Type B pancreatic cell (in vitro differentiated cells): ENCODE measurements at regions not wholly inside any gene's neighbourhood (a gene's known extent, or its start where the extent isn't known, plus 50 kb on each side); places are given as distances from the start of the nearest gene placed in this dataset.
A peak's percentile ranks its signal among the peaks of the same experiment; 100 is the strongest.
"Not testable (repeated sequence)": the region's sequence is repeated elsewhere in the genome, so short reads cannot be mapped to it uniquely, and the experiment has no call there.

Experiments
- DNase-seq: peaks from one replicate; pipeline ENCODE4 v3.0.0; 2021; ENCODE audit warnings: mixed read lengths; ENCODE audit not compliant: unreplicated experiment; ENCODE audit errors: extremely low spot score
- H3K27ac Mint-ChIP-seq: 2 replicates; pipeline ENCODE4 v1.8.0; 2021; ENCODE audit warnings: mild to moderate bottlenecking, mixed read lengths
- H3K27me3 Mint-ChIP-seq: 2 replicates; pipeline ENCODE4 v1.8.0; 2021; ENCODE audit warnings: mixed read lengths
- H3K36me3 Mint-ChIP-seq: 2 replicates; pipeline ENCODE4 v1.8.0; 2021; ENCODE audit warnings: mixed read lengths
- H3K4me1 Mint-ChIP-seq: one replicate; pipeline ENCODE4 v1.8.0; 2021; ENCODE audit warnings: mixed read lengths; ENCODE audit not compliant: unreplicated experiment
- H3K4me3 Mint-ChIP-seq: 2 replicates; pipeline ENCODE4 v1.8.0; 2021; ENCODE audit warnings: mild to moderate bottlenecking, mixed read lengths
- H3K9me3 Mint-ChIP-seq: 2 replicates; pipeline ENCODE4 v1.8.0; 2021; ENCODE audit warnings: mixed read lengths
- TF ChIP-seq, protein P1 (sequence below): fragments of 200-600 bp; sonication (generic); conservative IDR thresholded peaks from 2 replicates; pipeline ENCODE4 v1.5.0; 2021; ENCODE audit warnings: antibody characterized with exemption, mild to moderate bottlenecking

DNA sequence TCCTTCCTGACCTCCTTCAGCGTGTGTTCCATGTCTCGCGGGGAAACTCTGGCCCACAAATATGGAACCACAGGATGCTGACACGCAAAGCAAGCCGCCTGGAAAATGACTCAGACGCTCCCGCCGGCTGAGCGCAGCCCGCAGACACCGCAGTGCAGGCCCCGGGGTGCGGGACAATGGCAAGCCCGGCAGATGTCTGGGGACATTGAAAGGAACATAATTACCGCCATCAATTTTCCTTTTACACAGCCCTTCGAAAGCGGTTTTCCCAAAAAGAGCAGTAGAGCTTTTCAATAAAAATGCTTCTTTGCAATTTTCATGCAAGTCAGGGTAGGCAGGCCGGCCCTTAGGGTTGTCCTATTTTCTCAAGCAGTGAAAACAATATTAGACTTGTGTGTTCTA lies 159.2 kb upstream of the SH3BP4 start:
- Mint-ChIP-seq H3K27ac (peak overlapping the region; percentile 58), H3K9me3 (no peaks in the 10 kb centered on the region), H3K4me1 (peaks cover 56% of the 10 kb centered on the region), H3K4me3 (peak overlapping the region; percentile 39), H3K27me3 (peaks cover 17% of the 10 kb centered on the region), H3K36me3 (no peaks in the 10 kb centered on the region)
- TF ChIP-seq, protein P1, sequence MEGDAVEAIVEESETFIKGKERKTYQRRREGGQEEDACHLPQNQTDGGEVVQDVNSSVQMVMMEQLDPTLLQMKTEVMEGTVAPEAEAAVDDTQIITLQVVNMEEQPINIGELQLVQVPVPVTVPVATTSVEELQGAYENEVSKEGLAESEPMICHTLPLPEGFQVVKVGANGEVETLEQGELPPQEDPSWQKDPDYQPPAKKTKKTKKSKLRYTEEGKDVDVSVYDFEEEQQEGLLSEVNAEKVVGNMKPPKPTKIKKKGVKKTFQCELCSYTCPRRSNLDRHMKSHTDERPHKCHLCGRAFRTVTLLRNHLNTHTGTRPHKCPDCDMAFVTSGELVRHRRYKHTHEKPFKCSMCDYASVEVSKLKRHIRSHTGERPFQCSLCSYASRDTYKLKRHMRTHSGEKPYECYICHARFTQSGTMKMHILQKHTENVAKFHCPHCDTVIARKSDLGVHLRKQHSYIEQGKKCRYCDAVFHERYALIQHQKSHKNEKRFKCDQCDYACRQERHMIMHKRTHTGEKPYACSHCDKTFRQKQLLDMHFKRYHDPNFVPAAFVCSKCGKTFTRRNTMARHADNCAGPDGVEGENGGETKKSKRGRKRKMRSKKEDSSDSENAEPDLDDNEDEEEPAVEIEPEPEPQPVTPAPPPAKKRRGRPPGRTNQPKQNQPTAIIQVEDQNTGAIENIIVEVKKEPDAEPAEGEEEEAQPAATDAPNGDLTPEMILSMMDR = no peak
- no peak for DNase-seq

DNA sequence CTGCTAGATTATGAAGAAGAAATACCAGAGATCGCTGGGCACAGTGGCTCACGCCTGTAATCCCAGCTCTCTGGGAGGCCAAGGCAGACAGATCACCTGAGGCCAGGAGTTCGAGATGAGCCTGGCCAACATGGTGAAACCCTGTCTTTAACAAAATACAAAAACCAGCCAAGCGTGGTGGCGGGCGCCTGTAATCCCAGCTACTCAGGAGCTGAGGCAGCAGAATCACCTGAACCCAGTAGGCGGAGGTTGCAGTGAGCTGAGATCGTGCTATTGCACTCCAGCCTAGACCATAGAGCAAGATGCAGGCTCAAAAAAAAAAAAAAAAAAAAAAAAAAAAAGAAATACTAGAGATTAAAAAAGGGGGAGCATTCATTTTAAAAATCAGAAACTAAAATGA lies 159.7 kb upstream of the SH3BP4 start:
- Mint-ChIP-seq H3K27me3 (peaks cover 17% of the 10 kb centered on the region), H3K4me1 (peaks cover 51% of the 10 kb centered on the region)
- not testable (repeated sequence) for H3K9me3 Mint-ChIP-seq, H3K36me3 Mint-ChIP-seq, H3K4me3 Mint-ChIP-seq, DNase-seq, H3K27ac Mint-ChIP-seq

DNA sequence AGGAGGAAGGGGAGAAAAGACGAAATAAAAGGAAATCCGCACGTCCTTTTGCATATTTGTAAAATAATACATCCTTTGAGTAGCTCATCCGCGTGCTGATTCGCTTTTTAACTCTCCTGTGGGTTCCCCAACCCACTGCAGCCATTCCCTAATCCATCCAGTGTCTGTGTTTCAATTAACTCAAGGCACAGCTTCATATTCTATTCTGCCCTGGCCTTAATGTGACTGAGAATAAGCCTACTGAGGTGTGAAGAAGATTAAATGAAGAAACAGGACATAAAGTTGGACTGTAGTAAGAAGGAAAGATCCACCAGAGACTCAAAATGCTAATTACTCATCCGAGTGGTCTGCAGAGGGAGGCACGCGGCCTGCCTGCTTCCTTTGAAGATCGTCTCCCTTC lies 161.4 kb upstream of the SH3BP4 start:
- Mint-ChIP-seq H3K36me3 (no peaks in the 10 kb centered on the region), H3K9me3 (no peaks in the 10 kb centered on the region), H3K4me3 (no peak overlapping the region), H3K27ac (no peak overlapping the region), H3K4me1 (peaks cover 40% of the 10 kb centered on the region), H3K27me3 (peaks cover 20% of the 10 kb centered on the region)
- TF ChIP-seq, protein P1 = no peak
- no peak for DNase-seq

DNA sequence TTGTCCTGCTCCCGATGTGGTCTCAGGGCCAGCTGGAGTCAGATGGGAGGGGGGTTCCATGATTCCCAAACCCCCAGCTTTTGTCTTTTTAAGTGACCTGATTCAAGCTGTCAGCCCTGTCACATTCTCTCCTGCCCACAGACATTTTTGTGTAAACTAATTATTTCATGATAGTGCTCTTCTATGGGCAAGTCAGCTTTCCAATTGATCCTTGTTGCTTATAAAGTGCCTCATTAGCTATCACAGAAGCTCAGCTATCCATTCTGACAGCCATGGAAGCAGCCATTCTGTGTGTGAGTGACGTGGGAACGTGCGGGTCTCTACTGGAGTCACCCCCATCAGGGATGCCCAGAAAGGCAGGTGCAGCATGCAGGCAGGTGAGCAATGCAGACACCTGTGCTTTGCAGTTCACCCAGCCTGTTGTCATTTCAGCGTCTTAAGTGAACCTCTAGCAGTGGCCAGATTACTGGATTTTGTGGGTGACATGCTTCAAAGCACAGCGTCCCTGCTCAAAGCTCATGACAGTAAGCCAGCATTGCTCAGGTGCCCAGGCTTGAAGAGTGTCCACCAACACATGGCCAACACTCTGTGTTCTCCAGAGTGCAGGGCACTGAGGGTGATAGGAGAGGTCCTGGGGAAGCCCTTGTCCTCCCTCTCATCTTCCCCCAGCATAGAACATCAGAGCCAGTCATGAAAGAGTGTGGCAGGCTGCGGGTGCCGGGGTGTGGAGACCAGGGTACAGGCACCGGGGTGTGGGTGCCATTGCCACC lies 162.1 kb upstream of the SH3BP4 start:
- TF ChIP-seq, protein P1 = no peak
- H3K4me1 Mint-ChIP-seq = peaks cover 35% of the 10 kb centered on the region

DNA sequence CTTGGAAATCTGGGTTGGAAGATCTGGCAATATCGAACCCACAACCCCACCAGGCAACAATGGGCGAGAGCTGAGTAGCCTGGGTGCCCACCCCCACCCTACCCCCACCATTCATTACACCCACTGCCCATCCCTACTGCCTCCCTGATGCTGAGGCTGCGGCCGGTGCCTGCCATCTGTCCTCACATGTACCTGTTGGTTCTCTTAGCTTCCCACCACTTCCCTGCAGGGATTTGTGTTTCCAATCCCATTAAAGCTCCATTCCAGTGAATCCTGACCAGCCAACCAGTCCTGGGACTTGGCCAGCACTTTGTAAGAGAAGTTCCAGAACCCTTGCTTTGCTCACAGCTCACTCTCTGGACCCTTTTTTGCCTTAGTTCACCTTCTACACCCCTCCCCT lies 163.0 kb upstream of the SH3BP4 start:
- H3K9me3 Mint-ChIP-seq = peaks cover 2% of the 10 kb centered on the region
- peaks cover 16% of the 10 kb centered on the region for H3K27me3 Mint-ChIP-seq
- no peak overlapping the region for H3K4me3 Mint-ChIP-seq
- TF ChIP-seq, protein P1 = no peak
- H3K36me3 Mint-ChIP-seq = peaks cover under 1% of the 10 kb centered on the region
- no peak overlapping the region for H3K27ac Mint-ChIP-seq
- DNase-seq = no peak
- H3K4me1 Mint-ChIP-seq = peaks cover 35% of the 10 kb centered on the region

More for the DNA sequence above, 162.1 kb upstream of the SH3BP4 start:
- DNase-seq = no peak
- no peak overlapping the region for H3K27ac Mint-ChIP-seq
- H3K9me3 Mint-ChIP-seq = no peaks in the 10 kb centered on the region
- H3K27me3 Mint-ChIP-seq = peaks cover 16% of the 10 kb centered on the region
- no peaks in the 10 kb centered on the region for H3K36me3 Mint-ChIP-seq
- no peak overlapping the region for H3K4me3 Mint-ChIP-seq

DNA sequence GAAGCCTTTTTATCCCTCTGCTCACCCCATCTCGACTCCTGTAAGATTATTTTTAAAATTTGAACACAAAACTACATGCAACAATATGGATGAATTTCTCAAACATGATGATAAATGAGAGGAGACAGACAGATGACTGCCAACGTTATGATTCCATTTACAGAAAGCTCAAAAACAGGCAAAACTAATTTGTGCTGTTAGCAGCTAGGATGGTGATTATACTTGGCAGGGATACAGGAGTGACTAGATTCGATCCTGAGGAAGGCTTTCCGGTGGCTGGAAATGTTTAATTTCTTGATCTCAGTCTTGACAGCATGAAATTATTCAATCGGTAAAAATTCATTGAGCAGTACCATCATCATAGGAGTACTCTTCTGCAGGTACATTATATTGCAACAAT lies 163.4 kb upstream of the SH3BP4 start:
- Mint-ChIP-seq H3K27ac (no peak overlapping the region), H3K36me3 (peaks cover 4% of the 10 kb centered on the region), H3K27me3 (peaks cover 16% of the 10 kb centered on the region), H3K9me3 (peaks cover 7% of the 10 kb centered on the region), H3K4me1 (peaks cover 30% of the 10 kb centered on the region), H3K4me3 (no peak overlapping the region)
- TF ChIP-seq, protein P1 = no peak
- no peak for DNase-seq
